ENCODE measurements at regions not wholly inside any gene's neighbourhood (a gene's known extent, or its start where the extent isn't known, plus 50 kb on each side); places are given as distances from the start of the nearest gene placed in this dataset.

DNA sequence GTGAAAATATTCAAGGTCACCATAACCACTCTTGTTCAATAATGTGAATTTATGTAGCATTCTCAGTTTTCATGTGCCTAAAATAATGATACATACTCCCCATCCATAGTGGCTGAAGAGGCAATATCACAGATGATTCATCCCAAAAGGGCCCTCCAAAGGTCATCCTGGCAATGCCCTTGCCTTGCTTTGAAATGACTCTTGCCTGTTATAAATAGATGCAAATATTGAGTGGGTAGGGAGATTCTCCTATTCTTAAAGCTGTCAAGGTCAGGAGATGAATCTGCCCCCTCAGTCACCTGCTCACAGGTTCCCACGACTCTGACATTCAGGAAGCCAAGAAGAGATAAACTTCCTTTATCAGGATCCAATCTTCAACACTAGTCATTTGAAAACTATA, 490.5 kb downstream of the TNS1 start:
- TF ChIP-seq POLR2AphosphoS5 (IDR thresholded peaks at IDR 0.05) = no peak
- TF ChIP-seq, protein P1, sequence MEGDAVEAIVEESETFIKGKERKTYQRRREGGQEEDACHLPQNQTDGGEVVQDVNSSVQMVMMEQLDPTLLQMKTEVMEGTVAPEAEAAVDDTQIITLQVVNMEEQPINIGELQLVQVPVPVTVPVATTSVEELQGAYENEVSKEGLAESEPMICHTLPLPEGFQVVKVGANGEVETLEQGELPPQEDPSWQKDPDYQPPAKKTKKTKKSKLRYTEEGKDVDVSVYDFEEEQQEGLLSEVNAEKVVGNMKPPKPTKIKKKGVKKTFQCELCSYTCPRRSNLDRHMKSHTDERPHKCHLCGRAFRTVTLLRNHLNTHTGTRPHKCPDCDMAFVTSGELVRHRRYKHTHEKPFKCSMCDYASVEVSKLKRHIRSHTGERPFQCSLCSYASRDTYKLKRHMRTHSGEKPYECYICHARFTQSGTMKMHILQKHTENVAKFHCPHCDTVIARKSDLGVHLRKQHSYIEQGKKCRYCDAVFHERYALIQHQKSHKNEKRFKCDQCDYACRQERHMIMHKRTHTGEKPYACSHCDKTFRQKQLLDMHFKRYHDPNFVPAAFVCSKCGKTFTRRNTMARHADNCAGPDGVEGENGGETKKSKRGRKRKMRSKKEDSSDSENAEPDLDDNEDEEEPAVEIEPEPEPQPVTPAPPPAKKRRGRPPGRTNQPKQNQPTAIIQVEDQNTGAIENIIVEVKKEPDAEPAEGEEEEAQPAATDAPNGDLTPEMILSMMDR (IDR thresholded peaks at IDR 0.05) = no peak
- no peak for TF ChIP-seq POLR2A (IDR thresholded peaks at IDR 0.05)
